Esophagus muscularis mucosa (tissue), 4 donors: ENCODE measurements at regions not wholly inside any gene's neighbourhood (a gene's known extent, or its start where the extent isn't known, plus 50 kb on each side); places are given as distances from the start of the nearest gene placed in this dataset.

ENCODE experiments used
- DNase-seq: peaks from one replicate; pipeline ENCODE4 v3.0.0-alpha.2; 2017; ENCODE audit errors: extremely low spot score
- H3K27ac ChIP-seq, 4 donors: fragments of 200-600 bp; sonication (generic); replicated peaks in 1 of 4; 1 replicate in 3 of 4; 2 replicates in 1 of 4; pipeline ENCODE4 v1.5.1; 2016 to 2019; ENCODE audit warnings: mild to moderate bottlenecking in 1 of 4
- H3K27me3 ChIP-seq, 4 donors: fragments of 200-600 bp; sonication (generic); one replicate each; pipeline versions ENCODE4 v1.5.1 to v1.6.0; 2016 to 2019
- H3K36me3 ChIP-seq, 4 donors: fragments of 200-600 bp; sonication (generic); one replicate each; pipeline ENCODE4 v1.5.1; 2016 to 2019
- H3K4me1 ChIP-seq, 4 donors: fragments of 200-600 bp; sonication (generic); one replicate each; pipeline ENCODE4 v1.5.1; 2016 to 2019
- H3K4me3 ChIP-seq, 4 donors: fragments of 200-600 bp; sonication (generic); 1 replicate in 2 of 4; 2 replicates in 2 of 4; pipeline ENCODE4 v1.5.1; 2016 to 2019; ENCODE audit warnings: mild to moderate bottlenecking in 4 of 4, moderate library complexity in 1 of 4
- H3K9me3 ChIP-seq, 4 donors: fragments of 200-600 bp; sonication (generic); 1 replicate in 3 of 4; 2 replicates in 1 of 4; pipeline ENCODE4 v1.5.1; 2016 to 2019
- EP300 ChIP-seq: sonication (generic); formaldehyde crosslinking; IDR thresholded peaks from one replicate; pipeline ENCODE4 v1.6.1; 2017; ENCODE audit warnings: antibody characterized with exemption
- POLR2A ChIP-seq: fragments of 450-650 bp; IDR thresholded peaks from one replicate; pipeline ENCODE4 v1.6.1; 2017; ENCODE audit warnings: antibody characterized with exemption, moderate library complexity, mild to moderate bottlenecking, low read depth
- POLR2AphosphoS5 ChIP-seq, 2 donors: sonication (generic); formaldehyde crosslinking; IDR thresholded peaks; one replicate each; pipeline ENCODE4 v1.6.1; 2017; ENCODE audit warnings: antibody characterized with exemption in 2 of 2
- WGBS: methylation state at CpG from one replicate; pipeline ENCODE4 v1.1.5; 2018; 5-methylcytosine and 5-hydroxymethylcytosine counted together
- intact Hi-C: fragments of 100-400 bp; cut with DNase I; formaldehyde crosslinking; loops from one replicate; pipeline ENCODE4 v1.15.1; 2023
- TF ChIP-seq, protein P1 (sequence below), 3 experiments: fragments of 200-600 bp in 2 of 3; fragments of 450-650 bp in 1 of 3; sonication (generic) in 2 of 3; IDR thresholded peaks; one replicate each; pipeline ENCODE4 v1.5.1; 2017 to 2019; ENCODE audit warnings: antibody characterized with exemption in 3 of 3, mild to moderate bottlenecking in 2 of 3, moderate library complexity in 1 of 3

DNA sequence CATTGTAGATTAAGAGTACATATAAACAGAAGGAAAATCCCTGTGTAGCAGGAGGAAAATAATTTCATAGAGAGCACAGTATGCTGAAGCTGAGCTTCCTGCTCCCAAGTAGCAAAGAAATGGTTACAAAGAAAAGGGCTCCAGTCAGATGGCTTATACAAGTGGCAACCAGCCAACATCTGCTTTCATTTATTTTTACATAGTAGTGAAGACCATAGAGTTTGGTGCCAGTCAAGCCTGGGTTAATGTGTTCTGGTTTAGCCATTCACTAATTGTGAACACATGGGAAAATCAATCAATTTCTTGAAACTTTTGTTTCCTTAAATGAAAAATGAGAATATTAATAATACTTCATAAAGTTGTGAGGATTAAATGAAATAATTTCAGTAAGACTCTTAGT is 111.3 kb upstream of the ELOVL6 start:
- Histone ChIP-seq H3K27me3 (no peaks in the 10 kb centered on the region), H3K4me3 (no peak overlapping the region), H3K4me1 (peaks cover 0 to 11% (median 2%) of the 10 kb centered on the region in 4 donors), H3K27ac (no peak overlapping the region), H3K9me3 (no peaks in the 10 kb centered on the region), H3K36me3 (no peaks in the 10 kb centered on the region)
- intact Hi-C loops = loop anchor here (10.0 kb wide), 1 partner anchor 205 kb away; no protein-coding TSS in a partner anchor
- no peak for DNase-seq
- TF ChIP-seq, protein P1, sequence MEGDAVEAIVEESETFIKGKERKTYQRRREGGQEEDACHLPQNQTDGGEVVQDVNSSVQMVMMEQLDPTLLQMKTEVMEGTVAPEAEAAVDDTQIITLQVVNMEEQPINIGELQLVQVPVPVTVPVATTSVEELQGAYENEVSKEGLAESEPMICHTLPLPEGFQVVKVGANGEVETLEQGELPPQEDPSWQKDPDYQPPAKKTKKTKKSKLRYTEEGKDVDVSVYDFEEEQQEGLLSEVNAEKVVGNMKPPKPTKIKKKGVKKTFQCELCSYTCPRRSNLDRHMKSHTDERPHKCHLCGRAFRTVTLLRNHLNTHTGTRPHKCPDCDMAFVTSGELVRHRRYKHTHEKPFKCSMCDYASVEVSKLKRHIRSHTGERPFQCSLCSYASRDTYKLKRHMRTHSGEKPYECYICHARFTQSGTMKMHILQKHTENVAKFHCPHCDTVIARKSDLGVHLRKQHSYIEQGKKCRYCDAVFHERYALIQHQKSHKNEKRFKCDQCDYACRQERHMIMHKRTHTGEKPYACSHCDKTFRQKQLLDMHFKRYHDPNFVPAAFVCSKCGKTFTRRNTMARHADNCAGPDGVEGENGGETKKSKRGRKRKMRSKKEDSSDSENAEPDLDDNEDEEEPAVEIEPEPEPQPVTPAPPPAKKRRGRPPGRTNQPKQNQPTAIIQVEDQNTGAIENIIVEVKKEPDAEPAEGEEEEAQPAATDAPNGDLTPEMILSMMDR (IDR thresholded peaks at IDR 0.05) = no peak
- TF ChIP-seq EP300 (no peak), POLR2A (no peak), POLR2AphosphoS5 (IDR thresholded peaks at IDR 0.05) (no peak)

DNA sequence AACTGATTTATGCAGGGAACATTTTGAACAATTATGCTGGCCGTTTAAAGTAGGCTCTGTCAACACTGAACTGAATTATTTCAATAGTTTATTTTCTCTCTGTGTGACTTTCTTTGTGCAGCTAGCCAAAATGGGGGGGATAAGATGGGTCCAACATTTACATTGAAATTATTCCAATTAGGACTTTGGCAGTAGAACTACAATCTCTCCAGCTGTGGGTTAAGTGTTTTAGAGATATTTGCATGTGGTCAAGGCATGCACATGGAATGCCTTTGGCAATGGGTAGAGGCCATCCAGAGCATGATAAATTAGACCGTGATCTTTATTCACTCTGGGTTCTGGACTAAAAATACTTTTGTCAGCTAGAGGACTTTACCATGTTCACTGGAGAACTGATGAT is 107.9 kb upstream of the ELOVL6 start:
- intact Hi-C loops = no loop called here

GRCh38 chr4:110305455-110305854 is 107.0 kb upstream of the ELOVL6 start:
- peaks cover 0 to 11% (median 2%) of the 10 kb centered on the region in 4 donors for H3K4me1 ChIP-seq
- H3K27ac ChIP-seq = no peak overlapping the region
- no peaks in the 10 kb centered on the region for H3K36me3 ChIP-seq
- DNase-seq = peak; percentile 7
- no peak overlapping the region for H3K4me3 ChIP-seq
- H3K9me3 ChIP-seq = no peaks in the 10 kb centered on the region
- TF ChIP-seq EP300 (no peak), POLR2AphosphoS5 (IDR thresholded peaks at IDR 0.05) (no peak), POLR2A (no peak)
- TF ChIP-seq, protein P1 (IDR thresholded peaks at IDR 0.05) = no peak
- no peaks in the 10 kb centered on the region for H3K27me3 ChIP-seq
- 81% methylated on average over 4 of the region's 4 CpGs for WGBS
- intact Hi-C loops = no loop called here

More for the DNA sequence above, 107.9 kb upstream of the ELOVL6 start:
- DNase-seq = peak; percentile 14
- Histone ChIP-seq H3K4me1 (peaks cover 0 to 11% (median 2%) of the 10 kb centered on the region in 4 donors), H3K27me3 (no peaks in the 10 kb centered on the region), H3K36me3 (no peaks in the 10 kb centered on the region), H3K27ac (no peak overlapping the region), H3K4me3 (no peak overlapping the region), H3K9me3 (no peaks in the 10 kb centered on the region)
- TF ChIP-seq, protein P1 (IDR thresholded peaks at IDR 0.05) = no peak
- TF ChIP-seq POLR2AphosphoS5 (IDR thresholded peaks at IDR 0.05) (no peak), POLR2A (no peak), EP300 (no peak)
- 32% methylated on average over 2 of the region's 2 CpGs for WGBS

GRCh38 chr4:110296892-110297291 is 98.5 kb upstream of the ELOVL6 start:
- no peaks in the 10 kb centered on the region for H3K9me3 ChIP-seq
- intact Hi-C loops = no loop called here
- 84% methylated on average over 2 of the region's 2 CpGs for WGBS
- DNase-seq = no peak
- no peaks in the 10 kb centered on the region for H3K36me3 ChIP-seq
- no peak overlapping the region for H3K27ac ChIP-seq
- TF ChIP-seq, protein P1 (IDR thresholded peaks at IDR 0.05) = no peak
- TF ChIP-seq EP300 = no peak
- TF ChIP-seq POLR2AphosphoS5 (IDR thresholded peaks at IDR 0.05) = no peak
- no peak for TF ChIP-seq POLR2A
- no peak overlapping the region for H3K4me3 ChIP-seq
- no peaks in the 10 kb centered on the region for H3K27me3 ChIP-seq
- no peaks in the 10 kb centered on the region for H3K4me1 ChIP-seq

GRCh38 chr4:110294165-110294564 is 95.8 kb upstream of the ELOVL6 start:
- Histone ChIP-seq H3K27ac (no peak overlapping the region), H3K4me3 (no peak overlapping the region), H3K9me3 (no peaks in the 10 kb centered on the region), H3K27me3 (peaks cover 0 to 4% (median 0%) of the 10 kb centered on the region in 4 donors), H3K36me3 (no peaks in the 10 kb centered on the region), H3K4me1 (no peaks in the 10 kb centered on the region)
- 42% methylated on average over 7 of the region's 7 CpGs for WGBS
- intact Hi-C loops = no loop called here
- peak; percentile 21 for DNase-seq
- TF ChIP-seq EP300 (no peak), POLR2AphosphoS5 (IDR thresholded peaks at IDR 0.05) (no peak), POLR2A (no peak)
- TF ChIP-seq, protein P1 (IDR thresholded peaks at IDR 0.05) = no peak
